Vagina (tissue), 2 donors: ENCODE measurements at regions not wholly inside any gene's neighbourhood (a gene's known extent, or its start where the extent isn't known, plus 50 kb on each side); places are given as distances from the start of the nearest gene placed in this dataset.

Experiments used
- DNase-seq, 2 donors: peaks; one replicate each; pipeline ENCODE4 v3.0.0-alpha.2; 2017; ENCODE audit errors: extremely low spot score in 2 of 2
- H3K27ac ChIP-seq: fragments of 200-600 bp; sonication (generic); one replicate; pipeline ENCODE4 v1.5.1; 2019
- H3K27me3 ChIP-seq: fragments of 200-600 bp; sonication (generic); one replicate; pipeline ENCODE4 v1.5.1; 2019
- H3K36me3 ChIP-seq, 2 donors: fragments of 200-600 bp; sonication (generic); one replicate each; pipeline ENCODE4 v1.5.1; 2017 to 2019
- H3K4me1 ChIP-seq: fragments of 200-600 bp; sonication (generic); one replicate; pipeline ENCODE4 v1.5.1; 2019
- H3K4me3 ChIP-seq, 2 donors: fragments of 200-600 bp; sonication (generic); 1 replicate in 1 of 2; 2 replicates in 1 of 2; pipeline ENCODE4 v1.5.1; 2016 to 2019
- H3K9me3 ChIP-seq: fragments of 200-600 bp; sonication (generic); one replicate; pipeline ENCODE4 v1.5.1; 2019
- POLR2A ChIP-seq, 2 donors: fragments of 450-650 bp; IDR thresholded peaks; one replicate each; pipeline ENCODE4 v1.6.1; 2017; ENCODE audit warnings: antibody characterized with exemption in 2 of 2, mild to moderate bottlenecking in 2 of 2, moderate library complexity in 2 of 2
- POLR2AphosphoS5 ChIP-seq, 2 donors: sonication (generic); formaldehyde crosslinking; IDR thresholded peaks; one replicate each; pipeline ENCODE4 v1.9.0; 2017; ENCODE audit warnings: antibody characterized with exemption in 2 of 2, mild to moderate bottlenecking in 2 of 2, low read depth in 1 of 2; ENCODE audit not compliant: insufficient read depth in 1 of 2
- intact Hi-C: fragments of 100-400 bp; cut with DNase I; formaldehyde crosslinking; loops from one replicate; pipeline ENCODE4 v1.15.1; 2023
- TF ChIP-seq, protein P1 (sequence below), 3 experiments: fragments of 450-650 bp in 2 of 3; fragments of 200-600 bp in 1 of 3; sonication (generic) in 1 of 3; IDR thresholded peaks; one replicate each; pipeline ENCODE4 v1.5.1; 2017 to 2019; ENCODE audit warnings: antibody characterized with exemption in 3 of 3, mild to moderate bottlenecking in 2 of 3, moderate library complexity in 2 of 3

DNA sequence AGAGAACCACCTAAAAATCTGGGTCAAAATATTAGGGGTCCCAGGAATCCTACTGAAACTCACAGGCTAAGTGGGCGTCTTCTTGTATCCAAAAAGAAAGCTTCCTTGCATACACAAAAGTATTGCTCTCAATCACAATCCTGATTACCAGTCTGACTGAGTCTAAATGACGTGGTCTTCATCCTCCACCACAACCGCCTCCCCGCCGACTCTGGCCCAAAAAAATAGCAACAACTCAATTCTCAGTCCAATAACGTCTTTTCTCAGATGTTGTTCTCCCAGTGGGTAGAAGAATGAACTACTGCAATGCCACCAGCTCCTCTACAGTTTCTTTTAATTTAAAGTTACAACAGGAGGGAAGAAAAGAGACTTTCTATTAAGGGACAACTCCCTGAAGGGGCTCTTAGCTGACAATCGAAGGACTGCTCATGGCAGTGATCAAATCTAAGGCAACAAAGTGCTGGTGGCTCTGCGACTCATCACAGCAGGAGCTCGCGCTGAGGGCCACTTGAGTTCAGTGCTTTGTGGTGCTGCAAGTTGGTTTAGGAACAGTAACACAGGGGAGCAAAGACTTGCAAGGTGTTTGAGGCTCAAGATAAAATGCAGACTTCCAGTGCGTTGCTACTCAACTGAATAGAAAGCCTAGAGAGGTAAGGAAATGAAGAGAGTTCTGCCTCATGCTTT is 394.1 kb downstream of the BCAT1 start:
- Histone ChIP-seq H3K4me3 (no peak overlapping the region), H3K4me1 (peaks cover 36% of the 10 kb centered on the region), H3K36me3 (no peaks in the 10 kb centered on the region), H3K27ac (no peak overlapping the region), H3K9me3 (no peaks in the 10 kb centered on the region), H3K27me3 (no peaks in the 10 kb centered on the region)
- TF ChIP-seq, protein P1, sequence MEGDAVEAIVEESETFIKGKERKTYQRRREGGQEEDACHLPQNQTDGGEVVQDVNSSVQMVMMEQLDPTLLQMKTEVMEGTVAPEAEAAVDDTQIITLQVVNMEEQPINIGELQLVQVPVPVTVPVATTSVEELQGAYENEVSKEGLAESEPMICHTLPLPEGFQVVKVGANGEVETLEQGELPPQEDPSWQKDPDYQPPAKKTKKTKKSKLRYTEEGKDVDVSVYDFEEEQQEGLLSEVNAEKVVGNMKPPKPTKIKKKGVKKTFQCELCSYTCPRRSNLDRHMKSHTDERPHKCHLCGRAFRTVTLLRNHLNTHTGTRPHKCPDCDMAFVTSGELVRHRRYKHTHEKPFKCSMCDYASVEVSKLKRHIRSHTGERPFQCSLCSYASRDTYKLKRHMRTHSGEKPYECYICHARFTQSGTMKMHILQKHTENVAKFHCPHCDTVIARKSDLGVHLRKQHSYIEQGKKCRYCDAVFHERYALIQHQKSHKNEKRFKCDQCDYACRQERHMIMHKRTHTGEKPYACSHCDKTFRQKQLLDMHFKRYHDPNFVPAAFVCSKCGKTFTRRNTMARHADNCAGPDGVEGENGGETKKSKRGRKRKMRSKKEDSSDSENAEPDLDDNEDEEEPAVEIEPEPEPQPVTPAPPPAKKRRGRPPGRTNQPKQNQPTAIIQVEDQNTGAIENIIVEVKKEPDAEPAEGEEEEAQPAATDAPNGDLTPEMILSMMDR (IDR thresholded peaks at IDR 0.05): no peak
- TF ChIP-seq POLR2AphosphoS5 (IDR thresholded peaks at IDR 0.05; ENCODE audit: insufficient read depth in 1 of 2, low read depth in 1 of 2): no peak
- TF ChIP-seq POLR2A (IDR thresholded peaks at IDR 0.05): no peak
- intact Hi-C loops: no loop called here
- no peak for DNase-seq

GRCh38 chr12:24553259-24553658 is 395.6 kb downstream of the BCAT1 start:
- Histone ChIP-seq H3K27me3 (no peaks in the 10 kb centered on the region), H3K9me3 (no peaks in the 10 kb centered on the region), H3K36me3 (no peaks in the 10 kb centered on the region), H3K4me3 (no peak overlapping the region), H3K4me1 (peaks cover 29% of the 10 kb centered on the region), H3K27ac (no peak overlapping the region)
- no peak for TF ChIP-seq POLR2AphosphoS5 (IDR thresholded peaks at IDR 0.05; ENCODE audit: insufficient read depth in 1 of 2, low read depth in 1 of 2)
- TF ChIP-seq, protein P1 (IDR thresholded peaks at IDR 0.05): no peak
- no peak for TF ChIP-seq POLR2A (IDR thresholded peaks at IDR 0.05)
- intact Hi-C loops: no loop called here
- no peak for DNase-seq

DNA sequence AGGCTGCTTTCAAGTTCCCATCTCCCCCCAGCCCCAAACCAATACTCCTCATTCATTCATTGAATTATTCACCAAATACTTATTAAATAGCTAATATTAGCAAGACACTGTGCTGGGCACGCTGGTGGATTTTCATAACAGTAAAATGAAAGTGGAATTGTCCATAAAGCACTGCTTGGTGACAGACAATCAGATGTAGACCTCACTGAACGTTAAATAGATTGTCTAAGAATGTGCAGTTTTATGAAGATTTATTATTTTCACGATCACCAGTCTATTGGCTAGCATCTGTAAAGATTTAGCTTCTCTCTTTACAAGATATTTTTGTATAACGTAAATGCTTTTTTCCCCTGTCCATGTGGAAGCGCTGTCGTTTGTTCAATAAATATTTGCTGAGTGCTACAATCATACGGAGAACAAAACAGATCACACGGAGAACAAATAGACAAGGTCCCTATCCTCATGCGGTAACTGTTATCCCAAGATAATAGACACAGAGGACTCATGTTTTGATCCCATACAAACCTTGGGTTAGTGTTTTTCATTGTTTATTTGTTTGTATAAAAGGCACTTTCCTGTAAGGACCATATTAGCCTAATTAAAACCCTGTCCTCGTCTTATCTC is 397.6 kb downstream of the BCAT1 start:
- intact Hi-C loops: no loop called here
- Histone ChIP-seq H3K27me3 (no peaks in the 10 kb centered on the region), H3K36me3 (no peaks in the 10 kb centered on the region), H3K4me3 (peak overlapping the region in 1 of 2 donors; percentile 24), H3K4me1 (peaks cover 26% of the 10 kb centered on the region), H3K27ac (peak overlapping the region; percentile 8), H3K9me3 (no peaks in the 10 kb centered on the region)
- DNase-seq: no peak
- TF ChIP-seq POLR2AphosphoS5 (IDR thresholded peaks at IDR 0.05; ENCODE audit: insufficient read depth in 1 of 2, low read depth in 1 of 2): no peak
- no peak for TF ChIP-seq POLR2A (IDR thresholded peaks at IDR 0.05)
- TF ChIP-seq, protein P1 (IDR thresholded peaks at IDR 0.05): no peak

DNA sequence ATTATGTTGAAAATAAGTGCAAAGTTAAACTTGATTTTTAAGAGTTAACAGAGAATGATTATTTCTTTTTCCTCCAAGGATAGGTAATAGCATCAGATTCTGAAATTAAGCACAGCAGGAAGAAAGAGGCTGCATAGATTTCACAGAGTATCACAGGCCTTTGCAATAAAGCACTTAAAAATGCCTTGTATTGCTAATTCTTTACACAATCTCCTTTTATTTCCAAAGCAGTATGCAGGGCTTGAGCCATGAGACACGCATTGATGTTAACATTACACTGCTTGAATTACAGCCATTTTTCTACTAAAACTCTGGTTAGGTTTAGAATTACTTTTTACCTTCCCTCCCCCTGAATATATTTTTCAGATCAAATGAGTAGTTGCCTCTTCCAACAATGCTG is 398.3 kb downstream of the BCAT1 start:
- DNase-seq: no peak
- Histone ChIP-seq H3K4me1 (peaks cover 26% of the 10 kb centered on the region), H3K27me3 (no peaks in the 10 kb centered on the region), H3K27ac (no peak overlapping the region), H3K36me3 (no peaks in the 10 kb centered on the region), H3K9me3 (no peaks in the 10 kb centered on the region), H3K4me3 (peak overlapping the region in 1 of 2 donors; percentile 24)
- TF ChIP-seq POLR2A (IDR thresholded peaks at IDR 0.05): no peak
- no peak for TF ChIP-seq POLR2AphosphoS5 (IDR thresholded peaks at IDR 0.05; ENCODE audit: insufficient read depth in 1 of 2, low read depth in 1 of 2)
- TF ChIP-seq, protein P1 (IDR thresholded peaks at IDR 0.05): no peak
- intact Hi-C loops: no loop called here

DNA sequence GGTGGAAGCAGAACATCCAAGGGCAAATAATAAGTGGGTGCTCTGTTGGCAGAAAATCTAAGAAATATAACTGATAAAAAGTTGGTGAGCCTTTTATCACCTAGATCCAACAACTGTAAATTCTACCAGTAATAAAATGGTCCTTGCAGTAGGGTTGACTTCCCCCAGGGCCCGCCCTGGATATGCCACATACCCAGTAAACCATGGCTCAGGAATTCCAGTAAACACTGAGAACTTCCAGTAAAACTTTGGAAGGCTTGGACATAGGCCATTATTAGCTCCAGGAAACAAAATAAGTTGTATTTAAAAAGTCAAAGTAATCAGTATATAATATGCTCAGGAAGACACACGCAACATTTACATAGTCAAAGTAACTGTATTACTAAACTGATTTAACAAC is 402.2 kb downstream of the BCAT1 start:
- Histone ChIP-seq H3K27ac (no peak overlapping the region), H3K9me3 (no peaks in the 10 kb centered on the region), H3K27me3 (no peaks in the 10 kb centered on the region), H3K36me3 (no peaks in the 10 kb centered on the region), H3K4me3 (no peak overlapping the region), H3K4me1 (peaks cover 23% of the 10 kb centered on the region)
- TF ChIP-seq POLR2AphosphoS5 (IDR thresholded peaks at IDR 0.05; ENCODE audit: insufficient read depth in 1 of 2, low read depth in 1 of 2): no peak
- TF ChIP-seq, protein P1 (IDR thresholded peaks at IDR 0.05): no peak
- no peak for TF ChIP-seq POLR2A (IDR thresholded peaks at IDR 0.05)
- DNase-seq: no peak
- intact Hi-C loops: no loop called here
